Caco-2 (cell line): ENCODE measurements at regions not wholly inside any gene's neighbourhood (a gene's known extent, or its start where the extent isn't known, plus 50 kb on each side); places are given as distances from the start of the nearest gene placed in this dataset.

Source experiments
- BruUV-seq: library from RNA; stranded (reverse); fragments of 400-500 nt; replicated peaks from 2 replicates; lab custom pipeline; 2021; lab: Mats Ljungman, UMichigan
- CTCF ChIA-PET: fragments of 300-600 bp; sonication (Branson Sonifier 250); formaldehyde crosslinking; loops from one replicate; lab custom pipeline; 2022; ENCODE audit warnings: antibody characterized with exemption; lab: Charles Lee
- POLR2A ChIA-PET: fragments of 300-600 bp; sonication (Branson Sonifier 250); formaldehyde crosslinking; loops from one replicate; lab custom pipeline; 2022; ENCODE audit warnings: antibody characterized with exemption; lab: Charles Lee
- DNase-seq, 2 experiments: peaks; one replicate each; pipeline versions ENCODE4 v3.0.0 to v3.0.0-alpha.2; 2020 to 2022
- H3K27me3 ChIP-seq: replicated peaks from 2 replicates; pipeline ENCODE4 v1.6.0; 2011; ENCODE audit warnings: low read length; ENCODE audit not compliant: control insufficient read depth, insufficient read depth
- H3K36me3 ChIP-seq: 2 replicates; pipeline ENCODE4 v1.5.1; 2011; ENCODE audit warnings: low read length; ENCODE audit not compliant: control insufficient read depth, insufficient read depth
- H3K4me1 ChIP-seq: fragments of 250-450 bp; sonication (Bioruptor Pico); 2 replicates; pipeline ENCODE4 v1.5.1; 2020; ENCODE audit warnings: mild to moderate bottlenecking
- H3K4me3 ChIP-seq: 2 replicates; pipeline ENCODE4 v1.5.1; 2011; ENCODE audit warnings: low read depth, mild to moderate bottlenecking, control low read depth, low read length
- H3K9me3 ChIP-seq: fragments of 250-450 bp; sonication (Bioruptor Pico); 2 replicates; pipeline ENCODE4 v1.5.1; 2020; ENCODE audit warnings: mild to moderate bottlenecking, moderate library complexity
- H3K27ac Mint-ChIP-seq: one replicate; pipeline ENCODE4 v1.8.0; 2022; ENCODE audit warnings: mixed read lengths; ENCODE audit not compliant: unreplicated experiment
- H3K27me3 Mint-ChIP-seq: one replicate; pipeline ENCODE4 v1.8.0; 2022; ENCODE audit warnings: mixed read lengths; ENCODE audit not compliant: insufficient read depth, unreplicated experiment
- H3K36me3 Mint-ChIP-seq: one replicate; pipeline ENCODE4 v1.8.0; 2022; ENCODE audit warnings: mild to moderate bottlenecking, mixed read lengths; ENCODE audit not compliant: insufficient read depth, unreplicated experiment
- H3K4me1 Mint-ChIP-seq: one replicate; pipeline ENCODE4 v1.8.0; 2022; ENCODE audit warnings: low read depth, mixed read lengths; ENCODE audit not compliant: unreplicated experiment
- H3K4me3 Mint-ChIP-seq: one replicate; pipeline ENCODE4 v1.8.0; 2022; ENCODE audit warnings: mild to moderate bottlenecking, moderate library complexity, mixed read lengths; ENCODE audit not compliant: unreplicated experiment
- H3K9me3 Mint-ChIP-seq: one replicate; pipeline ENCODE4 v1.8.0; 2022; ENCODE audit warnings: mixed read lengths; ENCODE audit not compliant: unreplicated experiment
- intact Hi-C: fragments of 100-400 bp; cut with micrococcal nuclease; formaldehyde crosslinking; loops from one replicate; pipeline ENCODE4 v1.10.0; 2022; ENCODE audit not compliant: unreplicated experiment
- TF ChIP-seq, protein P1 (sequence below), 2 experiments: fragments of 200-600 bp in 1 of 2; IDR thresholded peaks; 1 replicate in 1 of 2; 2 replicates in 1 of 2; pipeline versions ENCODE4 v1.5.1 to v1.8.0; 2011 to 2022; ENCODE audit warnings: antibody characterized with exemption in 1 of 2, control low read depth in 1 of 2, inconsistent platforms in 1 of 2, low read depth in 1 of 2, low read length in 1 of 2, mild to moderate bottlenecking in 1 of 2, moderate library complexity in 1 of 2; ENCODE audit not compliant: insufficient read depth in 1 of 2, severe bottlenecking in 1 of 2, unreplicated experiment in 1 of 2

DNA sequence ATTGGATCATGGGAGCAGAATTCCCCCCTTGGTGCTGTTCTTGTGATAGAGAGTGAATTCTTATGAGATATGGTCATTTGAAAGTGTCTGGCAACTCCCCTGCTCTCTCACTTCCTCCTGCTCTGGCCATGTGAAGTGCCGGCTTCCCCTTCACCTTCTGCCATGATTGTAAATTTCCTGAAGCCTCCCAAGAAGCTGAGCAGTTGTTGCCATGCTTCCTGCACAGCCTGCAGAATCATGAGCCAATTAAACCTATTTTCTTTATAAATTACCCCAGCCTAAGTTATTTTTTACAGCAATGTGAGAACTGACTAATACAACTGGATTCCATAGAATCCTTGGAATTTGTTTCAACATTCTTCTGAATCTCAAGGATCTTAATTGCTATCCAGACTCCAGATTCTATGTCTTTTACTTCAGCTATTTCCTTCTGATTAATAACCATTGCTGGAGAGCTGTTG is 328.1 kb downstream of the SLITRK5 start:
- Histone ChIP-seq H3K4me1 (peaks cover 12% of the 10 kb centered on the region), H3K27me3 (no peaks in the 10 kb centered on the region), H3K9me3 (0 out of 2 replicates have a peak, but pooled peaks cover 3% of the 10 kb centered on the region), H3K36me3 (no peaks in the 10 kb centered on the region), H3K4me3 (no peak overlapping the region)
- Mint-ChIP-seq H3K36me3 (no peaks in the 10 kb centered on the region), H3K4me3 (no peak overlapping the region), H3K9me3 (peaks cover 19% of the 10 kb centered on the region), H3K4me1 (no peaks in the 10 kb centered on the region), H3K27me3 (no peaks in the 10 kb centered on the region), H3K27ac (no peak overlapping the region)
- POLR2A ChIA-PET: no interaction called here
- TF ChIP-seq, protein P1, sequence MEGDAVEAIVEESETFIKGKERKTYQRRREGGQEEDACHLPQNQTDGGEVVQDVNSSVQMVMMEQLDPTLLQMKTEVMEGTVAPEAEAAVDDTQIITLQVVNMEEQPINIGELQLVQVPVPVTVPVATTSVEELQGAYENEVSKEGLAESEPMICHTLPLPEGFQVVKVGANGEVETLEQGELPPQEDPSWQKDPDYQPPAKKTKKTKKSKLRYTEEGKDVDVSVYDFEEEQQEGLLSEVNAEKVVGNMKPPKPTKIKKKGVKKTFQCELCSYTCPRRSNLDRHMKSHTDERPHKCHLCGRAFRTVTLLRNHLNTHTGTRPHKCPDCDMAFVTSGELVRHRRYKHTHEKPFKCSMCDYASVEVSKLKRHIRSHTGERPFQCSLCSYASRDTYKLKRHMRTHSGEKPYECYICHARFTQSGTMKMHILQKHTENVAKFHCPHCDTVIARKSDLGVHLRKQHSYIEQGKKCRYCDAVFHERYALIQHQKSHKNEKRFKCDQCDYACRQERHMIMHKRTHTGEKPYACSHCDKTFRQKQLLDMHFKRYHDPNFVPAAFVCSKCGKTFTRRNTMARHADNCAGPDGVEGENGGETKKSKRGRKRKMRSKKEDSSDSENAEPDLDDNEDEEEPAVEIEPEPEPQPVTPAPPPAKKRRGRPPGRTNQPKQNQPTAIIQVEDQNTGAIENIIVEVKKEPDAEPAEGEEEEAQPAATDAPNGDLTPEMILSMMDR (IDR thresholded peaks at IDR 0.05; ENCODE audit: insufficient read depth in 1 of 2, low read depth in 1 of 2, low read length in 1 of 2, severe bottlenecking in 1 of 2, unreplicated experiment in 1 of 2): no peak
- DNase-seq: no peak
- CTCF ChIA-PET: no interaction called here
- no TSS peak for BruUV-seq
- intact Hi-C loops: no loop called here

DNA sequence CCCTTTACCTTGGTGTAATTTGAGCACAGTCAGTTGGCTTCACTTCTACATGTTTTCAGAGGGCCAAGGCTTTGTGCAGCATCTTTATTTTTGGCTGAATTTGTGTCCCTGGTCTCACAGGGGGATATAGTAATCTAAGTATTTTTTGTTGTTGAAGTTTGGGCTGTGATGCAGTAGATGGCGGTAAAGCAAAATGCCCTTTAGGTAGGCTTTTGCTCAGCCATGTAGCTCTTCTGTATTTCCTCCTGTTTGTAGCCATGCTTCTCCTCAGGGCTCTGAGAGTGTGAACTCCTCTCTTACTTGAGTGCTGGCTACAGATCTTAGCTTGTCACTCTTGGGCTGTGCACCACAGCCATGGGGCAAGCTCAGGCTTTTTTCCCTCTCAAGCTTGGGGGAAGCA is 328.6 kb downstream of the SLITRK5 start:
- Mint-ChIP-seq H3K4me3 (no peak overlapping the region), H3K4me1 (no peaks in the 10 kb centered on the region), H3K9me3 (peaks cover 19% of the 10 kb centered on the region), H3K36me3 (no peaks in the 10 kb centered on the region), H3K27ac (no peak overlapping the region), H3K27me3 (no peaks in the 10 kb centered on the region)
- ChIA-PET CTCF (no interaction called here), POLR2A (no interaction called here)
- H3K27me3 ChIP-seq: no peaks in the 10 kb centered on the region
- BruUV-seq: no TSS peak
- TF ChIP-seq, protein P1 (IDR thresholded peaks at IDR 0.05; ENCODE audit: insufficient read depth in 1 of 2, low read depth in 1 of 2, low read length in 1 of 2, severe bottlenecking in 1 of 2, unreplicated experiment in 1 of 2): no peak
- no peaks in the 10 kb centered on the region for H3K36me3 ChIP-seq
- intact Hi-C loops: no loop called here
- no peak for DNase-seq
- peaks cover 12% of the 10 kb centered on the region for H3K4me1 ChIP-seq
- no peak overlapping the region for H3K4me3 ChIP-seq
- H3K9me3 ChIP-seq: 0 out of 2 replicates have a peak, but pooled peaks cover 3% of the 10 kb centered on the region

DNA sequence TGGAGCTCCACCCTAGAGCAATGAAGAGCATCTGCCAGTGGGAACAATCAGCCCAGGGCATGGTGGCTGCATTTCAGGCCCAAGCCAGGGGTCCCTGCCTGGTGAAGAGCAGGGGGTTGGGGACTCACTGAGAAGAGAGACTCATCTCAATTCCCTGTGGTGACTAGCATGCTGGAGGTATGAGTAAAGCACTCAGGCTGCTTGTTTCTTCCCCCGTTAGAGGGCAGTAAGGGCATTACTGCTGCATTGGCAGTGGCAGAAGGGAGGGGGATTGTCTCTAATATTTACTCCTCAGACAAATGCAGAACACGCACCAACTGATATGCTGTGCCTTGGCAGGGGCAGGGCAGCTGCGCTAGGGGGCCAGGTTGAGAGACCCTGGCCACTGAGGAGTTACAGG is 329.1 kb downstream of the SLITRK5 start:
- no peaks in the 10 kb centered on the region for H3K27me3 ChIP-seq
- POLR2A ChIA-PET: no interaction called here
- H3K36me3 ChIP-seq: no peaks in the 10 kb centered on the region
- TF ChIP-seq, protein P1 (IDR thresholded peaks at IDR 0.05; ENCODE audit: insufficient read depth in 1 of 2, low read depth in 1 of 2, low read length in 1 of 2, severe bottlenecking in 1 of 2, unreplicated experiment in 1 of 2): no peak
- CTCF ChIA-PET: no interaction called here
- 0 out of 2 replicates have a peak, but pooled peaks cover 3% of the 10 kb centered on the region for H3K9me3 ChIP-seq
- intact Hi-C loops: no loop called here
- H3K4me3 ChIP-seq: no peak overlapping the region
- DNase-seq: no peak
- Mint-ChIP-seq H3K27ac (no peak overlapping the region), H3K4me3 (no peak overlapping the region), H3K9me3 (peaks cover 19% of the 10 kb centered on the region), H3K27me3 (no peaks in the 10 kb centered on the region), H3K36me3 (no peaks in the 10 kb centered on the region), H3K4me1 (no peaks in the 10 kb centered on the region)
- BruUV-seq: no TSS peak
- peaks cover 12% of the 10 kb centered on the region for H3K4me1 ChIP-seq
